Umbilical cord (tissue), 1 donor: ENCODE measurements at regions not wholly inside any gene's neighbourhood (a gene's known extent, or its start where the extent isn't known, plus 50 kb on each side); places are given as distances from the start of the nearest gene placed in this dataset.
"Not testable (repeated sequence)": the region's sequence is repeated elsewhere in the genome, so short reads cannot be mapped to it uniquely, and the experiment has no call there.

Experiments
- DNase-seq: peaks from one replicate; pipeline ENCODE4 v3.0.0-alpha.2; 2015; ENCODE audit warnings: low spot score

DNA sequence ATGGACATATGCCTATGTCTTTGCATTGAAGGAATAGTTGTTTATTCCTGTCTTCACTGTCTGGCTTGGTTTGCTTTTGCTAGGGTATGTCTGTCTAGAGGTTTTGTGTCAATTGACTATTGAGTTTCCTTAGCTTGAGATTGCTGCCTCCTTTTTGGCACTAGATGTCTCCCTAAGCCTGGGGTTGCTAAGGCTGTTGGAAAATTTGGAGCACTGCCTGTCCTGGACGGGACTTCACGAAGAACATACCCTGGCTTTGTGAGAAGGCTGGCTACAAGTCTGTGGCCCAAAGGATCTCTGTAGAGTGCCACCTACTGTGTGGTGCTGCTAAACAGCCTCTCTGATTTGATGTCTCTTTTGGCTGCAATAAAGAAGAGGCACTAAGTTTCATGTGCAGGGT lies 183.8 kb upstream of the NUDT10 start:
- DNase-seq = peak; percentile 18

DNA sequence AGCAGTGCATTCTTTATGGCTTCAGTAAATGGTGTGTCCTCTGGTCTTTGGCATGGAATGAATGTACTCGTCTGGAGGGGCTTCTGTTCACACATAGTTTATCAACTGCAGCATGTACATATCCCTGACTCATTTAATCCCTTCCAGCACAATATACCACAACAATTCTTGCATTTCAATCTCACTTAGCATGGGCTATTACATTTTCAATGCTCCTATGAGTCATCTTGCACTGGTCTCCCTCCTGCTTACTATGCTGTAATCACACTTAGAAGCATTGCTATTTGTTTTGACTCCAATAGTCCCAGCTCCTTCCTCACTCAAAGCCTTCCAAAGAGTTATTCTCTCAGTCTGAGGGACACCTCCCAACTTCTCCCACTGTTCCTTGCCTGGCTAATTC lies 180.9 kb upstream of the NUDT10 start:
- no peak for DNase-seq

DNA sequence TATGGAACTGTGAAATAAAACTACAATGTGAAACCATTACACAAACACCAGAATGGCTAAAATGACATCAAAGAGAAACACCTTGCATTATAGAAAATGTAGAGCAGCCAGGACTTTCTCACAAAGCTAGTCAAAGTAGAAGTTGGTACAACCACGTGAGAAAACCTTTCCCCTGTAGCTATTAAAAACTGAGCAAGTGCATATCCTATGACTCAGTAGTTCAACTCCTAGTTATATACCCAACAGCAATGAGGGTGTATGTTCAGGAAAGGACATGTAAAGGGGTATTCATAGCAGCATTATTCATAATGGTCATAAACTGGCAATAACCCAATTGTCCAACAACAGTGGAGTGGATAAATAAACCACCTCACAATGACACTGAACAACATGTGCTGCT lies 177.5 kb upstream of the NUDT10 start:
- no peak for DNase-seq

DNA sequence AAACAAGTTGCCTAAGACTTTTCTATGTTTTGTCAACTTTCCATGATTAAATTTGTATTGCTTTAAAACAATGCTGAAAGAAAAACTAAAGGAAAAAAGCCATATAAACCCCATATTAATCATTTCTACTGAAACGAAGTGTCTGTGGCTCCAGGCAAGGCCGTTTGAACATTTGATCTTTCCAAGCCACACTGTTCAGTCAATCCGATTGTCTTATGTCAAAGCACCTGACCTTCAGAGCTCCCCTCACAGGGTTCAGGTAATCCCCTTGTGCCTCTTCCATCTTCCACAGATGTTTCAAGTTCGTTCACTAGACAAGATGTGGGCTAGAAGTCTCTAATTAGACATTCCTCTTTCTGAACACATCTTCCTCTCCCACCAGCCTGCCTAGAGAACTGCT lies 177.1 kb upstream of the NUDT10 start:
- DNase-seq = no peak

DNA sequence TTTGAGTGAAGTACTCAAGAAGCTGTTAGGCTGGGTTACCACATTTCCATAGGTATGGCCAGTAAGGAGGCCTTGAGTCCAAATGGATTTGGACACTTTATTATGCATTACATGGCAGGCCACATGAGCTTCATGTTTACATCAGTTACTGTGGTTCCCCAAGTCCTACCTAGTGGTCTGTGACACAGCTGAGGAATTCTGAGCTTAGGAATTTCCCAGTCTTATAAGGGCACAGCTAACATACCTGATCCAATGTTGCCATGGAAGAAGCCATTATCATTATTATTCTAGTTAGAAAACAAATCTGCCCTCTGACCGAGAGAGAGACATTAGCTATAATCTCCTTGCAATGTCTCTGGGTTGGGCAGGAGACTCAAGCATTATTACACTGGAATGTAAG lies 174.4 kb upstream of the NUDT10 start:
- no peak for DNase-seq

DNA sequence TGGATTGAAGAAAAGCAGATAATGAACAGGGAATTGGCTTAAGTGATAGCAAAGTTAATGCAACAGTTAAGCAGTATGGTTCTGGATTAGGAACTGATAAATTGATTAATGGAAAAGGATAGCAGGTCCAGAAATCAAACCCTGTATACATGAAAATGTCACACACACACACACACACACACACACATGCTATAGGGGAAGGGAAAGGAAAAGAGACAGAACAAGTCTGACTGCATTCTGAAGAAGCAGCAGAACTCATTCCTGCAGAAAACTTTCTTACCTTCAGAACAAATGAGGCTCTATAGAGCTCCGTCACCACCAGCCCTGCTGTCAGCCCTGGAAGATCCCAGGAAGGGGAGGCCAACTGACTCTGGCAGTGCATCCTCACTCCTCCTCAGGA lies 173.2 kb upstream of the NUDT10 start:
- DNase-seq = peak; percentile 3

DNA sequence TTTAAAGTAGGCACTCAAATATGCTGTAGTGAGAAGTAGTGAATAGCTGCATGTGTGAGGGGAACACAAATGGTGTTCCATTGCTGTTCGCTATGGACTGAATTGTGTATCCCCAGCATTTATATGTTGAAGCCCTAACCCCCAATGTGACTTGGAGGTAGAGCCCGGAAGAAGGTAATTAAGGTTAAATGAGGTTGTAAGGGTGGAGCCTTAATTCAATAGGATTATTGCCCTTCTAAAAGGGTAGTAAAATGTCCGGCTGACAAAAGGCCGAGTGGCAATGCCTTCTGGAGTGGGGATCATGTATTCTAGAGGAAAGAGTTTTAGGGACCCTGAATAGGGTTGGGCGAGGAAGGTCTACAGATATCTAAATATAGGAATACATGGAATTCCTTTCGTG lies 168.9 kb upstream of the NUDT10 start:
- no peak for DNase-seq

DNA sequence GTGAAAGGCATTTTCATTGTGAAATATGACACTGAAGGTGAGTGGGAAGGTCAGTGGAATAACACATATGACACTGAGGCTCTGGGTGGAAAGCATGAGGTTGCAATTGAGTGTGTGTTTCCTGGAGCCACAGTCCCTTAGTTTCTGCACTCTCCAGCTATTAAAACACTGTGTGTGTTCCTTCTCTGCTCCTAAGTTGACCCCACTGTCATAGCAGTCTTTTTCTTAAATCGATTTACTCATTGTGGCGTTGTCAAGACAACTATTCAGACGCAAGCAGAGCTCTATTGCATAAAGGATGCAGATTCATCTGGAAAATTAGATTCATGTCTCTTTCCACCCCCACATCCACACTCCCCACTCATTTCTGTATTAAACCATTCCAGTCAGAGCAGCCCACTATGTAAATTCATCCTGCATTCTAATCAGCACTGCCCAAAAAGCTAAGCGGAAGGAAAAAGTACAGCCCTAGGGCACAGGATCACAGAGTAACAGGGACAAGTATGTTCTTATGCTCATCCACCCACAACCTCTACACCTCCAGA lies 154.2 kb upstream of the NUDT10 start:
- DNase-seq = not testable (repeated sequence)

DNA sequence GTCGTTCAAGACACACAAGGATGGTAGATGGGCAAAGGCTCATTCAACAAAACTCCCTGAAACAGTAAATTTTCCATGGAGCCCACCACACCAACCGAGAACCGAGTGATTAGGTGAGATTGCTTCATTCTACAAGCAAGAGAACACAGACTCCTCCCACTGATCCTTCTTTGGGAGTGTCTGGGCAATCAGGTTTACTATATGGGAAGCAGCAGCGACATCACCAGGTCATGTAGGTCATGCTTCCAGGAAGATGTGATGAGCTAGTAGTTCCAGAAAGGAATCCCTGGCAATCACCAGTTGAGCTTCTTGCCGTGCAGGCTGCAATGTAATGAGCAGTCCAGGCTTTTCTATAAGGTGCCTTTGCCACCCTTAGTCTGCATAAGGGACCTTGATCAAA lies 152.8 kb upstream of the NUDT10 start:
- DNase-seq = not testable (repeated sequence)

DNA sequence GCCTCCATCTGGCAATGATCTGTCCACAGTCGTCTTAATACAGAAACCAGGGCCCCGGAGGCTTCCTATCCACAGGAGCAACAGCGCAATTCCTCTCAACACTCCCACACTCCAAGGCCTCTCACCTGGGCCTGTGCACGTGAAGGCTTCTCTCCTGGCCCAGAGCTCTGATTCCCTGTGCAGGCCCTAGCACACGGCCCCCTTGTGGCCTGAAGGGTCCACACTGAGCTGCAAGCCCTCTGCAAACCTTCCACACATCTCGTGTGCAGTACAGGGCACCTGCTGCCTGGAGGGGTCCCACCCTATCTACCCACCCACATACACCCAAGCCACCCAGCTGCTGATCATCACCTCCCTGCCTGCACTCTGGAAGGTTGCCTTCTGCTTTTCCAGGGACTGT lies 150.1 kb upstream of the NUDT10 start:
- DNase-seq = no peak

DNA sequence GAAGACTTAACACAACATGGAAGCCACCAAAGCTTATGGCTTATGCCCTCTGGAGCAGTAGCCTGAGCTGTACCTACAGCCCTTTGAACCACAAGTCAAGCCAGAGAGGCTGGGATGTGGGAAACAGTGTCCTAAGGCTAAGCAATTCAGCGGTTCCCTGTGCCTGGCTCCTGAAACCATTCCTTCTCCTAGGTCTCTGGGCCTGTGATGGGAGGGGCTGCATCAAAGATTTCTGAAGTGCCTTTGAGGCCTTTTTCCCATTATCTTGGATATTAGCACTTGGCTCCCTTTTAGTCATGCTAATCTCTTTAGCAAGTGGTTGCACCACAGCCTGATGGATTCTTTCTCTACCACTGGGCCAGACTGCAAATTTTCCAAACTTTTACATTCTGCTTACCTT lies 140.5 kb upstream of the NUDT10 start:
- no peak for DNase-seq

DNA sequence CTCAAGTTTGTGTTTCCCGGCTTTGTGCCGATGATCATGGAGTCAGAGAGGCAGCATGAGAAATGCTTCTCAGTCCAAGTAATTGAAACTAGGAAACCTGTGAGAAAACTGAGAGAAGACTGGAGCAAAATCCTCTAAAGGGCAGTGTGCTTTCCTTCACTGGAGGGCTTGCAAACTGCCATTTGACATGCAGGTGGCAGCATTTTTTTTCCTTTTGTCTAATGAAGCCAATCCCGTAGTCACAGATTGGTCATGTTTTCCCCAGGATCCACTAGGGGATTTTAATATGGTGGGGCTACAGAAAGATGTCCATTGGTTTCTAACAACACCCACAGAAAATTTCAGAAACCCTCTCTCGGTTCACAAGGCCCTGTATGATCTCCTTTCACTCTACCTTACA lies 117.4 kb upstream of the NUDT10 start:
- no peak for DNase-seq

DNA sequence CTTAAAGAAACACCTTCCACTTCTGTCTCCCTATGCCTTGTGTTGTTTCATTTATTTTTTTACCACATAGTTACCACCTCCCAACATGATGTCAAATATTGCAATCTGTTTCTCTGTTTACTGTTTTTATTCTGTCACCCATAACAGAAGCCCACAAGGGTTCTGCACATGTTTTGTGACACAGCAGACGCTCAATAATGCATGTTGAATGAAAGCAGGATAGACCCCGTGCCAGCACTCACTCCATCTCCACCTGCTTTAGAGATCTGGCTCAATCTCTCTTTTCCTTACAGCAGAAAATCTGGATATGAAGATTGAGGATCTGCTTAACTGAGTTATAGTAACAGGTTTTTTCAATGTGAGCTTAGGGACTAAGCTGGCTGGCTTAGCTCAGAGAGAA lies 116.8 kb upstream of the NUDT10 start:
- DNase-seq = no peak

DNA sequence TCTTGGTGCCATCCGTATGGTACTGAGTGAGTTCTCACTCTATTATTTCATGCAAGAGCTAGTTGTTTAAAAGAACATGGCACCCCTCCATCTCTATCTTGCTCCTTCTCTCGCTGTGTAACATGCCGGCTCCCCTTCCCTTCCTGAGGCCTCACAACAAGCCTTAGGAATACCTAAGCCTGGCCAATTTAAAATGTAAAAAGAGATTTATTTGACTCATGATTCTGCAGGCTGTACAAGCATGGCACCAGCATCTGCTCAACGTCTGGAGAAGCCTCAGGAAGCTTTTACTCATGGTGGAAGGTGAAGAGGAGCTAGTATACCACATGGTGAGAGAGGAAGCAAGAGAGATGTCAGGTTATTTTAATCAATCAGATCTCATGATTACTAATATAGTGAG lies 90.4 kb upstream of the NUDT10 start:
- DNase-seq = no peak

DNA sequence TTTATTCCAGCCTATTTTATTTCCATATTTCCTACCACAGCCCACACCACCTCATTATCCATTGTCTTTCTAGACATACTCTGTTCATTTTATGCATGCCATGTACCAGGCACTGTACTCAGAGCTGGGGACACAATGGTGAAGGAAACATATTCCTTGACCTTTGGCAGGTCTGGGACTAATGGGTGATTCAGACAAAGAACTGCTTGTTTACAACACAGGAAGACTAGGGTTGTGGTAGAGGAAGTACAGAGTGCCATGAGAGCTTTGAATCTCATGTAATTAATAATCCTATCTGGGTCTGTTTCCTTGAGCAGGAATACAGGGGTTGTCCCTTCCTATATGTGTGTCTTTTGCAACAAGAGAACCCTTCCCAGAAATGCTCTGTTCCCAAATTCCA lies 75.1 kb upstream of the NUDT10 start:
- DNase-seq = no peak

DNA sequence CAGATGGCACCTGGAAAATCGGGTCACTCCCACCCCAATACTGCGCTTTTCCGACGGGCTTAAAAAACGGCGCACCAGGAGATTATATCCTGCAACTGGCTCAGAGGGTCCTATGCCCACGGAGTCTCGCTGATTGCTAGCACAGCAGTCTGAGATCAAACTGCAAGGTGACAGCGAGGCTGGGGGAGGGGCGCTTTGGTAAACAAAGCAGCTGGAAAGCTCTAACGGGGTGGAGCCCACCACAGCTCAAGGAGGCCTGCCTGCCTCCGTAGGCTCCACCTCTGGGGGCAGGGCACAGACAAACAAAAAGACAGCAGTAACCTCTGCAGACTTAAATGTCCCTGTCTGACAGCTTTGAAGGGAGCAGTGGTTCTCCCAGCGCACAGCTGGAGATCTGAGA lies 70.4 kb upstream of the NUDT10 start:
- DNase-seq = not testable (repeated sequence)

DNA sequence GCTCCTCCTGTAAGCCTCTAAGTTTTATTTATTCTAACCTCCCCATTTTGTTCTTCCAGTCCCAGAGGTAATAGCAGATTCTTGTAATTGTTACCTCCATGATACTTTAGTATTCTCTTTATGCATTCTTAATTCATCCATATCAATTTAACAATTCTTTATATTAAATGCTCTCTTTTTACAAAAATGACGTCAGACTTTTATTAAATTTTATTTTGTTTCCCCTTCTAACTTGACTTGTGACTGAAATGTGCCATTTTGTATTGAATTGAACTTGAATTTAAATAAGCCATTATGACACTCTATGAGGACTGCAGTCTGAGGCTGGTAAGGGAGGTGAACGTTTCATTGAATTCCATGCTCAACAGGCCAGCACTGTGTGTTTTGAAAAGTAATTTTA lies 60.0 kb upstream of the NUDT10 start:
- DNase-seq = no peak

DNA sequence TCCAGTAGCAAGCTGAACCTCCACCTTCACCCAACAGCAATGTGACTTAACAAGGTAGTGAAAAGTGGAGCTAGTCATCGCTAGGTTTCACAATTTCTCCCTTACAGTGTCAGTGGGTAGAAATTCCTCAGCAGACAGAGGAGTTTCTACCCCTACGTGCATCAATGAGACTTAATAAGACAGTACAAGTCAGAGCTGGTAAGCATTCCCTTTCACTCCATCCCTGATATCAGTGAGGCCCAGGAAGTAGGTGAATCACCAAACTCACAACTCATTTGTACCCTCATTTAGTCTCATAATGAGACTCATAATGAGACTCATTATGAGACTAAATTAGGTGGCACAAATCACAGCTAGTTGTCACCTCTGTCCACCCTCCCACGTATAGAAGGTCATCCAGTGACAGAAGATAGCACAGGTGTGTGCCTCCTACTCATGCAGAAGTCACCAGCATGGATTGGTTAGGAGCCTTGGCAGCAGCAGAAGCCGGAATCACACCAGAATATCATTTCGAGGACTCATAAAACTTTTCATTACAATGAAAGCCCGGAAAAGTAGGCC lies 50.8 kb upstream of the NUDT10 start:
- no peak for DNase-seq
